Activated gamma-delta T cell treated with anti-CD3 and anti-CD28 coated beads, Interleukin-2, amount 50 U/mL, for 16 hours (primary cell): ENCODE measurements at regions not wholly inside any gene's neighbourhood (a gene's known extent, or its start where the extent isn't known, plus 50 kb on each side); places are given as distances from the start of the nearest gene placed in this dataset.
"Not testable (repeated sequence)": the region's sequence is repeated elsewhere in the genome, so short reads cannot be mapped to it uniquely, and the experiment has no call there.

Source experiments
- DNase-seq: peaks from one replicate; pipeline ENCODE4 v3.0.0-alpha.2; 2020; ENCODE audit warnings: low read depth

- not testable (repeated sequence) for DNase-seq
These were observed 2777.4 kb upstream of the TPTE start for GRCh38 chr21:7743940-7744339.

GRCh38 chr21:7744406-7745099 is 2776.8 kb upstream of the TPTE start:
- DNase-seq, result not testable (repeated sequence)

GRCh38 chr21:7745100-7745450 is 2776.3 kb upstream of the TPTE start:
- not testable (repeated sequence) for DNase-seq

GRCh38 chr21:7747964-7748363 is 2773.4 kb upstream of the TPTE start:
- not testable (repeated sequence) for DNase-seq

GRCh38 chr21:7752611-7753010 is 2768.8 kb upstream of the TPTE start:
- DNase-seq, result not testable (repeated sequence)

GRCh38 chr21:7753380-7753877 is 2768.0 kb upstream of the TPTE start:
- not testable (repeated sequence) for DNase-seq

GRCh38 chr21:7769985-7770384 is 2751.4 kb upstream of the TPTE start:
- DNase-seq, result not testable (repeated sequence)

- DNase-seq, result not testable (repeated sequence)
These were observed 2747.2 kb upstream of the TPTE start for GRCh38 chr21:7774219-7774618.

- peak; percentile 3 for DNase-seq
These were observed 2745.9 kb upstream of the TPTE start for GRCh38 chr21:7775327-7775984.

- not testable (repeated sequence) for DNase-seq
These were observed 2745.3 kb upstream of the TPTE start for GRCh38 chr21:7776035-7776434.

- DNase-seq, result not testable (repeated sequence)
These were observed 2744.8 kb upstream of the TPTE start for GRCh38 chr21:7776622-7777021.

GRCh38 chr21:7777289-7777688 is 2744.1 kb upstream of the TPTE start:
- not testable (repeated sequence) for DNase-seq

GRCh38 chr21:7787427-7788078 is 2733.8 kb upstream of the TPTE start:
- DNase-seq, result not testable (repeated sequence)

GRCh38 chr21:7793797-7794196 is 2727.6 kb upstream of the TPTE start:
- DNase-seq, result not testable (repeated sequence)

- DNase-seq, result not testable (repeated sequence)
These were observed 2724.1 kb upstream of the TPTE start for GRCh38 chr21:7797328-7797727.

- DNase-seq, result not testable (repeated sequence)
These were observed 2722.9 kb upstream of the TPTE start for GRCh38 chr21:7798446-7798845.

- DNase-seq, result not testable (repeated sequence)
These were observed 2721.7 kb upstream of the TPTE start for GRCh38 chr21:7799697-7800096.

GRCh38 chr21:7813475-7813874 is 2707.9 kb upstream of the TPTE start:
- not testable (repeated sequence) for DNase-seq

GRCh38 chr21:7817013-7817412 is 2704.4 kb upstream of the TPTE start:
- DNase-seq, result not testable (repeated sequence)

GRCh38 chr21:7819301-7819700 is 2702.1 kb upstream of the TPTE start:
- DNase-seq, result not testable (repeated sequence)

- DNase-seq, result not testable (repeated sequence)
These were observed 2695.8 kb upstream of the TPTE start for GRCh38 chr21:7825627-7826026.

- DNase-seq, result not testable (repeated sequence)
These were observed 2695.2 kb upstream of the TPTE start for GRCh38 chr21:7826174-7826573.

GRCh38 chr21:7828260-7828659 is 2693.1 kb upstream of the TPTE start:
- DNase-seq, result not testable (repeated sequence)
